GM12864 (cell line): ENCODE measurements at regions not wholly inside any gene's neighbourhood (a gene's known extent, or its start where the extent isn't known, plus 50 kb on each side); places are given as distances from the start of the nearest gene placed in this dataset.
A peak's percentile ranks its signal among the peaks of the same experiment; 100 is the strongest.

Source experiments
- DNase-seq: peaks from one replicate; pipeline ENCODE4 v3.0.0-alpha.2; 2011; ENCODE audit warnings: low read depth
- H3K4me3 ChIP-seq: 2 replicates; pipeline ENCODE4 v1.5.1; 2011; ENCODE audit warnings: mild to moderate bottlenecking, low read depth, low read length, control low read depth
- CTCF ChIP-seq: IDR thresholded peaks from 2 replicates; pipeline ENCODE4 v1.5.1; 2011; ENCODE audit warnings: low read depth, mild to moderate bottlenecking, moderate library complexity, low read length, control low read depth, inconsistent platforms; ENCODE audit errors: missing control alignments

- TF ChIP-seq CTCF, result no peak
- no peak overlapping the region for H3K4me3 ChIP-seq
- no peak for DNase-seq
Observed at GRCh38 chr2:136439064-136439676, 321.2 kb upstream of the CXCR4 start.

- TF ChIP-seq CTCF, result no peak
- DNase-seq, result no peak
- H3K4me3 ChIP-seq, result no peak overlapping the region
Observed at GRCh38 chr2:136437461-136437860, 319.5 kb upstream of the CXCR4 start.

GRCh38 chr2:136436936-136437335, 319.0 kb upstream of the CXCR4 start:
- no peak for TF ChIP-seq CTCF
- no peak for DNase-seq
- no peak overlapping the region for H3K4me3 ChIP-seq

- TF ChIP-seq CTCF, result no peak
- H3K4me3 ChIP-seq, result no peak overlapping the region
- no peak for DNase-seq
Observed at GRCh38 chr2:136434251-136434715, 316.3 kb upstream of the CXCR4 start.

GRCh38 chr2:136433261-136433660, 315.3 kb upstream of the CXCR4 start:
- DNase-seq, result no peak
- TF ChIP-seq CTCF, result no peak
- no peak overlapping the region for H3K4me3 ChIP-seq

- no peak for DNase-seq
- TF ChIP-seq CTCF, result no peak
- no peak overlapping the region for H3K4me3 ChIP-seq
Observed at GRCh38 chr2:136424112-136424511, 306.2 kb upstream of the CXCR4 start.

GRCh38 chr2:136423516-136423996, 305.6 kb upstream of the CXCR4 start:
- H3K4me3 ChIP-seq, result peak overlapping the region; percentile 16
- peak; percentile 18 for DNase-seq
- peak; percentile 84 for TF ChIP-seq CTCF
